HL-60 (cell line): ENCODE measurements at regions not wholly inside any gene's neighbourhood (a gene's known extent, or its start where the extent isn't known, plus 50 kb on each side); places are given as distances from the start of the nearest gene placed in this dataset.

ENCODE experiments used
- CTCF ChIP-seq: IDR thresholded peaks from one replicate; pipeline ENCODE4 v1.5.1; 2011; ENCODE audit warnings: low read length, control low read depth, inconsistent platforms; ENCODE audit not compliant: insufficient read depth
- POLR2AphosphoS5 ChIP-seq: IDR thresholded peaks from 2 replicates; pipeline ENCODE4 v1.6.1; 2012; ENCODE audit warnings: low read depth

DNA sequence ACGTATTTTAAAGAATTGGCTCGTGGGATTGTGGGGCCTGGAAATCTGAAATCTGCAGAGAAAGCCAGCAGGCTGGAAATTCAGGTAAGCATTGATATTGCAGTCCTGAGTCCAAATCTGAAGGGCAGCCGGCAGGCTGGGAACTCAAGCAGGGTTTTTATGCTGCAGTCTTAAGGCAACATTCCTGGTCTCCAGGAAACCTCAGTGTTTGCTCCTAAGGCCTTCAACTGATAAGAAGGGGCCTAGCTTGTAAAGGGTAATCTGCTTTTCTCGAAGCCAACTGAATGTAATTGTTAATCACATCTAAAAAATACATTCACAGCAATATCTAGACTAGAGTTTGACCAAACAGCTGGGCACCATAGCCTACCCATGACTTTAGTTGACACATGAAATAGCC, 154.4 kb downstream of the EFNB2 start:
- TF ChIP-seq CTCF, result no peak
- no peak for TF ChIP-seq POLR2AphosphoS5
